Activated CD4-positive, alpha-beta T cell treated with anti-CD3 and anti-CD28 coated beads, Interleukin-2, amount 50 U/mL, for 48 hours (primary cell): ENCODE measurements at regions not wholly inside any gene's neighbourhood (a gene's known extent, or its start where the extent isn't known, plus 50 kb on each side); places are given as distances from the start of the nearest gene placed in this dataset.
"Not testable (repeated sequence)": the region's sequence is repeated elsewhere in the genome, so short reads cannot be mapped to it uniquely, and the experiment has no call there.

Source experiments
- DNase-seq, 2 experiments: peaks; one replicate each; pipeline ENCODE4 v3.0.0-alpha.2; 2020

GRCh38 chr1:120941066-120941465 is 51.5 kb downstream of the PPIAL4A start:
- peak; percentile 16 to 26 for DNase-seq

- not testable (repeated sequence) for DNase-seq
Measured at GRCh38 chr1:120941836-120942217, 52.3 kb downstream of the PPIAL4A start.

- DNase-seq, result peak; percentile 79 to 83
Measured at GRCh38 chr1:120942218-120942944, 52.8 kb downstream of the PPIAL4A start.

GRCh38 chr1:120942945-120943319 is 53.4 kb downstream of the PPIAL4A start:
- not testable (repeated sequence) for DNase-seq

GRCh38 chr1:120944691-120945090 is 55.1 kb downstream of the PPIAL4A start:
- not testable (repeated sequence) for DNase-seq

- DNase-seq, result not testable (repeated sequence)
Measured at GRCh38 chr1:120945122-120945521, 55.6 kb downstream of the PPIAL4A start.

- DNase-seq, result not testable (repeated sequence)
Measured at GRCh38 chr1:120947114-120947513, 57.5 kb downstream of the PPIAL4A start.

- DNase-seq, result not testable (repeated sequence)
Measured at GRCh38 chr1:120949724-120950123, 60.2 kb downstream of the PPIAL4A start.

GRCh38 chr1:120950633-120951032 is 61.1 kb downstream of the PPIAL4A start:
- DNase-seq, result not testable (repeated sequence)

GRCh38 chr1:120951100-120951499 is 61.5 kb downstream of the PPIAL4A start:
- DNase-seq, result not testable (repeated sequence)

GRCh38 chr1:120952207-120952870 is 62.8 kb downstream of the PPIAL4A start:
- DNase-seq, result not testable (repeated sequence)

- DNase-seq, result not testable (repeated sequence)
Measured at GRCh38 chr1:120952871-120953265, 63.3 kb downstream of the PPIAL4A start.

GRCh38 chr1:120954736-120955135 is 65.2 kb downstream of the PPIAL4A start:
- DNase-seq, result no peak

GRCh38 chr1:120955961-120956360 is 66.4 kb downstream of the PPIAL4A start:
- not testable (repeated sequence) for DNase-seq

GRCh38 chr1:120966018-120966417 is 76.4 kb downstream of the PPIAL4A start:
- not testable (repeated sequence) for DNase-seq

GRCh38 chr1:120972863-120973262 is 83.3 kb downstream of the PPIAL4A start:
- not testable (repeated sequence) for DNase-seq

GRCh38 chr1:120973836-120974235 is 84.3 kb downstream of the PPIAL4A start:
- DNase-seq, result not testable (repeated sequence)

GRCh38 chr1:120977279-120977678 is 87.7 kb downstream of the PPIAL4A start:
- not testable (repeated sequence) for DNase-seq

GRCh38 chr1:120981489-120982094 is 92.0 kb downstream of the PPIAL4A start:
- DNase-seq, result not testable (repeated sequence)

GRCh38 chr1:120994614-120995013 is 105.0 kb downstream of the PPIAL4A start:
- not testable (repeated sequence) for DNase-seq

- not testable (repeated sequence) for DNase-seq
Measured at GRCh38 chr1:120995025-120995424, 105.5 kb downstream of the PPIAL4A start.

GRCh38 chr1:121001090-121001726 is 111.6 kb downstream of the PPIAL4A start:
- not testable (repeated sequence) for DNase-seq

GRCh38 chr1:121003230-121003629 is 113.7 kb downstream of the PPIAL4A start:
- DNase-seq, result not testable (repeated sequence)
